ENCODE measurements at regions not wholly inside any gene's neighbourhood (a gene's known extent, or its start where the extent isn't known, plus 50 kb on each side); places are given as distances from the start of the nearest gene placed in this dataset.
"Not testable (repeated sequence)": the region's sequence is repeated elsewhere in the genome, so short reads cannot be mapped to it uniquely, and the experiment has no call there.

DNA sequence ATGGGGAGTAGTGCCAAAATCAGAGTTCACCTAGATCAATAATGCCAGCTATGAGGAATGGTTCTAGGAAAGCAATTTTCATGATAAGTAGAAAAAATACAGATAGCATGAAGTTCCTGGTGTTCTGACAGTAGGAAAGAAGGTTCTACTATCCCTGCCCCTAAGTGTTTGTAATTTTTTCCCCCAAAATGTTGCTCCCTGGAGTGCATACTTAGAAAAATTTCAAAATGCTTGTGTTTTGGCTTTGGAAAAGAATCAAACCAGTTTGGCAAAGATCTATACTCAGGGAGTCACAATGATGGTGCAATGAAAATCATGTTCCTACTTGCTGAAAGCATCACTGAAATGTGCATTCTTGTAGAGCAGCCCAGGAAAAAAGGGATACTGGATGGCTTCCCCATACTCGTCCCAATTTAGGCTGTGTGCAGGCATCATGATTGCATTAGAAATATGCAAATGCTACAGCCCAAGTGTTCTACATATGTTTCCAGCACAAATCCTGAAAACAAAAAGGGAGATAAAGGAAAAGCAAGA, 74.7 kb downstream of the LPAR4 start:
- Mint-ChIP-seq H3K4me1 (ENCODE audit: low read depth) (no peaks in the 10 kb centered on the region), H3K4me3 (no peak overlapping the region), H3K27ac (no peak overlapping the region), H3K27me3 (ENCODE audit: low read depth) (no peaks in the 10 kb centered on the region), H3K36me3 (ENCODE audit: low read depth) (no peaks in the 10 kb centered on the region), H3K9me3 (no peaks in the 10 kb centered on the region)
- intact Hi-C loops (cut with micrococcal nuclease): no loop called here
- CTCF ChIA-PET: no interaction called here
- DNase-seq: no peak

GRCh38 chrX:78831523-78831922, 84.0 kb downstream of the LPAR4 start:
- CTCF ChIA-PET: no interaction called here
- intact Hi-C loops (cut with micrococcal nuclease): no loop called here
- DNase-seq: no peak
- no peaks in the 10 kb centered on the region for H3K9me3 Mint-ChIP-seq
- no peaks in the 10 kb centered on the region for H3K36me3 Mint-ChIP-seq (ENCODE audit: low read depth)
- no peak overlapping the region for H3K27ac Mint-ChIP-seq
- H3K4me1 Mint-ChIP-seq (ENCODE audit: low read depth): no peaks in the 10 kb centered on the region
- H3K4me3 Mint-ChIP-seq: no peak overlapping the region
- H3K27me3 Mint-ChIP-seq (ENCODE audit: low read depth): no peaks in the 10 kb centered on the region

- no peaks in the 10 kb centered on the region for H3K36me3 Mint-ChIP-seq (ENCODE audit: low read depth)
- intact Hi-C loops (cut with micrococcal nuclease): no loop called here
- H3K4me1 Mint-ChIP-seq (ENCODE audit: low read depth): no peaks in the 10 kb centered on the region
- DNase-seq: no peak
- CTCF ChIA-PET: no interaction called here
- H3K27me3 Mint-ChIP-seq (ENCODE audit: low read depth): no peaks in the 10 kb centered on the region
- H3K27ac Mint-ChIP-seq: no peak overlapping the region
- H3K4me3 Mint-ChIP-seq: no peak overlapping the region
- no peaks in the 10 kb centered on the region for H3K9me3 Mint-ChIP-seq
These were observed 91.2 kb downstream of the LPAR4 start for GRCh38 chrX:78838709-78839108.

- Mint-ChIP-seq H3K36me3 (ENCODE audit: low read depth) (no peaks in the 10 kb centered on the region), H3K27me3 (ENCODE audit: low read depth) (no peaks in the 10 kb centered on the region), H3K9me3 (no peaks in the 10 kb centered on the region), H3K27ac (no peak overlapping the region), H3K4me1 (ENCODE audit: low read depth) (no peaks in the 10 kb centered on the region), H3K4me3 (no peak overlapping the region)
- intact Hi-C loops (cut with micrococcal nuclease): no loop called here
- CTCF ChIA-PET: no interaction called here
- DNase-seq: no peak
These were observed 92.2 kb downstream of the LPAR4 start for GRCh38 chrX:78839711-78840110.

GRCh38 chrX:78844218-78844617, 96.7 kb downstream of the LPAR4 start:
- H3K4me1 Mint-ChIP-seq (ENCODE audit: low read depth); H3K36me3 Mint-ChIP-seq (ENCODE audit: low read depth); H3K9me3 Mint-ChIP-seq; H3K27me3 Mint-ChIP-seq (ENCODE audit: low read depth); intact Hi-C loops (cut with micrococcal nuclease); H3K27ac Mint-ChIP-seq; CTCF ChIA-PET; H3K4me3 Mint-ChIP-seq; DNase-seq: not testable (repeated sequence)

GRCh38 chrX:78881248-78881647, 63.9 kb upstream of the P2RY10 start:
- H3K4me3 Mint-ChIP-seq; DNase-seq; H3K4me1 Mint-ChIP-seq (ENCODE audit: low read depth); H3K27ac Mint-ChIP-seq; H3K36me3 Mint-ChIP-seq (ENCODE audit: low read depth); CTCF ChIA-PET; H3K27me3 Mint-ChIP-seq (ENCODE audit: low read depth): not testable (repeated sequence)
- intact Hi-C loops (cut with micrococcal nuclease): loop anchor here (10.0 kb wide), 2 partner anchors 534 to 756 kb away; no protein-coding TSS in a partner anchor
- H3K9me3 Mint-ChIP-seq: peaks cover 12% of the 10 kb centered on the region

DNA sequence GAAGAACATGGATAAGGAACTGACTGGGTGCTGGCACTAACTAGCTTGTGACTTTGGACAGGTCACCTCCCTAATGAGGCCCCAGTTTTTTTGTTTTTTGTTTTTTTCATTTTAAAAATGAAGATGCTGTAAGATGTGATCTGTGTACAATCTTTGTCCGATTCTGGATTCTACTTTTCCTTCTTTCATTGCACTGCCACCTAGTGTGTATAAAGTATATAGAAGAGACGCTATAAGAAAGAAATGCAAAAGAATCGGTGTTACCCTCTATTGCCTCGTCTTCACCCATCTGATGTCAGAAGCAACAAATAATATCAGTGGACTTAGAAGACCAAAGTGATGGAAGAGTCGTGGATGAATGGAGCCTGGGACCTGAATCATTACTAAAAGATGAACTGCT, 58.6 kb upstream of the P2RY10 start:
- Mint-ChIP-seq H3K27ac (no peak overlapping the region), H3K4me3 (no peak overlapping the region), H3K27me3 (ENCODE audit: low read depth) (no peaks in the 10 kb centered on the region), H3K9me3 (no peaks in the 10 kb centered on the region), H3K36me3 (ENCODE audit: low read depth) (no peaks in the 10 kb centered on the region), H3K4me1 (ENCODE audit: low read depth) (peaks cover 9% of the 10 kb centered on the region)
- CTCF ChIA-PET: interaction anchor here (0.7 to 1.0 kb wide), 7 partner anchors 17 to 388 kb away, joined by 3 to 6 read pairs (median 3); no protein-coding TSS in a partner anchor
- intact Hi-C loops (cut with micrococcal nuclease): loop anchor here (1.0 to 10.0 kb wide), 5 partner anchors 196 to 762 kb away; no protein-coding TSS in a partner anchor
- DNase-seq: no peak

Data from activated naive CD4-positive, alpha-beta T cell treated with anti-CD3 and anti-CD28 coated beads for 36 hours (primary cell).